K562 (cell line): ENCODE measurements at regions not wholly inside any gene's neighbourhood (a gene's known extent, or its start where the extent isn't known, plus 50 kb on each side); places are given as distances from the start of the nearest gene placed in this dataset.

Experiments used
- ATAC-seq: fragments of 200-7000 bp; cut with Tn5 transposase; 3 replicates; pipeline ENCODE4 v1.9.1; 2020; ENCODE audit warnings: moderate library complexity
- BruUV-seq: library from RNA; stranded (reverse); fragments of 400-500 nt; replicated peaks from 2 replicates; lab custom pipeline; 2021; lab: Mats Ljungman, UMichigan
- CTCF ChIA-PET: fragments of 300-600 bp; formaldehyde crosslinking; extraction: SDS; loops from one replicate; lab custom pipeline; 2021; ENCODE audit warnings: low intra/inter-chr PET ratio; lab: Yijun Ruan, JAX
- POLR2A ChIA-PET: fragments of 300-600, 350-650 bp; sonication (Branson Sonifier 250); formaldehyde crosslinking; extraction: SDS; loops from one replicate; lab custom pipeline; 2021; ENCODE audit warnings: antibody characterized with exemption, inconsistent platforms; lab: Yijun Ruan, JAX
- DNase-seq, 4 experiments: peaks; one replicate each; pipeline versions ENCODE4 v3.0.0 to v3.0.0-alpha.2; 2011 to 2018; ENCODE audit warnings: low spot score in 3 of 4, mixed read lengths in 3 of 4; ENCODE audit errors: extremely low read depth in 1 of 4
- FAIRE-seq: peaks from 2 replicates; lab custom pipeline; 2011; peaks lifted over from hg19 to GRCh38; lab: Jason Lieb, UNC
- H2AFZ ChIP-seq: 2 replicates; pipeline ENCODE4 v1.6.0; 2011; ENCODE audit warnings: low read depth, low read length, control low read depth, inconsistent platforms
- H3K27ac ChIP-seq: fragments of 200-600 bp; 3 replicates; pipeline ENCODE4 v1.8.0; 2011; ENCODE audit warnings: low read depth, mild to moderate bottlenecking, control low read depth, inconsistent platforms, low read length, moderate library complexity, mixed read lengths; ENCODE audit errors: extremely low read depth
- H3K27me3 ChIP-seq, 2 experiments: fragments of 300-600 bp in 1 of 2; 2 replicates in 1 of 2; 3 replicates in 1 of 2; pipeline versions ENCODE4 v1.6.0 to v1.8.0; 2011; ENCODE audit warnings: inconsistent platforms in 2 of 2, low read length in 2 of 2, mild to moderate bottlenecking in 1 of 2, mixed read lengths in 1 of 2, moderate library complexity in 1 of 2; ENCODE audit not compliant: control insufficient read depth in 2 of 2, insufficient read depth in 2 of 2
- H3K36me3 ChIP-seq: fragments of 300-600 bp; 3 replicates; pipeline ENCODE4 v1.8.0; 2011; ENCODE audit warnings: mild to moderate bottlenecking, low read length, inconsistent platforms; ENCODE audit not compliant: control insufficient read depth, insufficient read depth
- H3K4me1 ChIP-seq, 2 experiments: fragments of 200-600 bp in 1 of 2; replicated peaks in 1 of 2; 2 replicates in 1 of 2; 3 replicates in 1 of 2; pipeline versions ENCODE4 v1.5.1 to v1.8.0; 2011; ENCODE audit warnings: inconsistent platforms in 2 of 2, low read length in 2 of 2, mild to moderate bottlenecking in 1 of 2, mixed read lengths in 1 of 2, moderate library complexity in 1 of 2; ENCODE audit not compliant: control insufficient read depth in 2 of 2, insufficient read depth in 2 of 2
- H3K4me2 ChIP-seq: 2 replicates; pipeline ENCODE4 v1.6.1; 2011; ENCODE audit warnings: low read length, control low read depth, inconsistent platforms, mixed read lengths; ENCODE audit not compliant: insufficient read depth
- H3K4me3 ChIP-seq: fragments of 200-600 bp; sonication (generic), shearing (Covaris generic); 2 replicates; pipeline ENCODE4 v1.5.1; 2016; ENCODE audit warnings: control low read depth, inconsistent platforms
- H3K79me2 ChIP-seq: fragments of 200-600 bp; 3 replicates; pipeline ENCODE4 v1.8.0; 2011; ENCODE audit warnings: low read length, inconsistent platforms; ENCODE audit not compliant: control insufficient read depth, insufficient read depth
- H3K9ac ChIP-seq, 2 experiments: 2 replicates each; pipeline versions ENCODE4 v1.6.0 to v1.6.1; 2011; ENCODE audit warnings: low read depth in 2 of 2, low read length in 2 of 2, control low read depth in 1 of 2, inconsistent platforms in 1 of 2, mild to moderate bottlenecking in 1 of 2, mixed read lengths in 1 of 2; ENCODE audit not compliant: insufficient read depth in 1 of 2
- H3K9me1 ChIP-seq: one replicate; pipeline ENCODE4 v1.6.0; 2011; ENCODE audit warnings: inconsistent platforms, mild to moderate bottlenecking, low read length, moderate library complexity; ENCODE audit not compliant: control insufficient read depth, insufficient read depth
- H3K9me3 ChIP-seq: replicated peaks from 2 replicates; pipeline ENCODE4 v1.5.1; 2011; ENCODE audit warnings: low read depth, low read length, inconsistent platforms; ENCODE audit not compliant: control insufficient read depth, insufficient read depth
- H4K20me1 ChIP-seq: replicated peaks from 2 replicates; pipeline ENCODE4 v1.6.1; 2011; ENCODE audit warnings: low read length, inconsistent platforms, mixed read lengths; ENCODE audit not compliant: control insufficient read depth, insufficient read depth
- DDX20 ChIP-seq: fragments of 450-650 bp; IDR thresholded peaks from 2 replicates; pipeline ENCODE4 v1.6.1; 2016; ENCODE audit warnings: missing genetic modification characterization, low read depth, mild to moderate bottlenecking, missing compliant biosample characterization, moderate library complexity
- EGR1 ChIP-seq: fragments of 450-650 bp; conservative IDR thresholded peaks from 2 replicates; pipeline ENCODE4 v1.6.1; 2017; ENCODE audit warnings: mild to moderate bottlenecking
- ELF1 ChIP-seq: fragments of 200-800 bp; sonication (Bioruptor generic); IDR thresholded peaks from 2 replicates; pipeline ENCODE4 v1.6.1; 2016; ENCODE audit warnings: missing genetic modification characterization, missing compliant biosample characterization
- FOXJ2 ChIP-seq: fragments of 200-800 bp; sonication (Bioruptor generic); IDR thresholded peaks from 2 replicates; pipeline ENCODE4 v1.6.1; 2016; ENCODE audit warnings: missing genetic modification characterization, missing compliant biosample characterization
- GABPB1 ChIP-seq: sonication (generic); formaldehyde crosslinking; IDR thresholded peaks from 2 replicates; pipeline ENCODE4 v1.8.0; 2022; ENCODE audit warnings: mild to moderate bottlenecking, missing genetic modification reagents
- HDAC2 ChIP-seq: fragments of 450-650 bp; IDR thresholded peaks from 2 replicates; pipeline ENCODE4 v1.6.1; 2016; ENCODE audit warnings: mild to moderate bottlenecking
- MEF2A ChIP-seq: IDR thresholded peaks from 2 replicates; pipeline ENCODE4 v1.6.1; 2011; ENCODE audit warnings: low read depth, mild to moderate bottlenecking, low read length, moderate library complexity; ENCODE audit not compliant: control insufficient read depth
- MIER1 ChIP-seq: fragments of 450-650 bp; IDR thresholded peaks from 2 replicates; pipeline ENCODE4 v1.6.1; 2016; ENCODE audit warnings: antibody characterized with exemption, mild to moderate bottlenecking, low read depth
- RUNX1 ChIP-seq: sonication (generic); IDR thresholded peaks from 2 replicates; pipeline ENCODE4 v1.6.1; 2016; ENCODE audit warnings: antibody characterized with exemption, low read depth
- ZNF121 ChIP-seq: sonication (generic); formaldehyde crosslinking; conservative IDR thresholded peaks from 2 replicates; pipeline ENCODE4 v1.8.0; 2022; ENCODE audit warnings: missing genetic modification reagents
- ZNF165 ChIP-seq: fragments of 250-450 bp; sonication (Bioruptor Pico); IDR thresholded peaks from 2 replicates; pipeline ENCODE4 v1.4.0; 2020; ENCODE audit warnings: borderline replicate concordance
- ZNF217 ChIP-seq: sonication (generic); formaldehyde crosslinking; IDR thresholded peaks from 2 replicates; pipeline ENCODE4 v1.8.0; 2022; ENCODE audit warnings: mild to moderate bottlenecking, missing genetic modification reagents
- ZNF695 ChIP-seq: fragments of 450-650 bp; formaldehyde crosslinking; IDR thresholded peaks from 2 replicates; pipeline ENCODE4 v1.4.0; 2020; ENCODE audit warnings: mild to moderate bottlenecking, moderate library complexity
- ZNF76 ChIP-seq: fragments of 250-450 bp; sonication (Bioruptor Pico); IDR thresholded peaks from 2 replicates; pipeline ENCODE4 v1.4.0; 2020; ENCODE audit warnings: mild to moderate bottlenecking, moderate library complexity, borderline replicate concordance
- WGBS: fragments of 100-300 bp; shearing (Covaris generic); methylation state at CpG from one replicate; pipeline ENCODE4 v1.1.6; 2016; ENCODE audit warnings: low coverage, mixed read lengths; ENCODE audit not compliant: insufficient coverage; ENCODE audit errors: missing lambda C conversion rate; 5-methylcytosine and 5-hydroxymethylcytosine counted together
- in situ Hi-C: fragments of 300-500 bp; cut with MboI; formaldehyde crosslinking; loops from 4 replicates; pipeline ENCODE4 v1.15.0; 2018; ENCODE audit warnings: inconsistent platforms, mixed read lengths
- intact Hi-C: fragments of 100-400 bp; cut with micrococcal nuclease; formaldehyde crosslinking; loops from 2 replicates; pipeline ENCODE4 v1.14.2; 2022
- TF ChIP-seq, protein P1 (sequence below): fragments of 450-650 bp; IDR thresholded peaks from 2 replicates; pipeline ENCODE4 v1.7.0; 2016; ENCODE audit warnings: borderline replicate concordance
- TF ChIP-seq, protein P2 (sequence below): fragments of 450-650 bp; IDR thresholded peaks from 2 replicates; pipeline ENCODE4 v1.6.1; 2016; ENCODE audit warnings: antibody characterized with exemption

DNA sequence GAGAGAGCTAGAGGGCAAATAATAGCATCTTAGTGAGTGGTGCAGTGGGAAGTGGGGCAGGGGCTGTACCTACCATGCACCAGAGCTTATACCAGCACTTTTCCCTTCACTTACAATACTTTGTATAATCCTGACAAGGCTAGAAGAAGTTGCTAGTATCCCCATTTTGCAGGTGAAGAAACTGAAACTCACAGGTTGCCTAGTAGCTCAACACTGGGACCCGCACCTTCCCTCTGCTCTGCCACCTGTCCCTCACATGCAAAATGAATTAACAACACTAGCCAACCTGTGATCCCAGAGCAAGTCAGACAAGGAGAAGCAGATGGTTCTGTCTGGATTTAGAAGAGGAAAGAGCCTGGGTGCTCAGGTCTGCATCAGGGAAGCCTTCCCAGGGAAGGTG is 510.4 kb downstream of the BUD13 start:
- intact Hi-C loops (no loop called here), in situ Hi-C loops (no loop called here)
- H4K20me1 ChIP-seq = no peaks in the 10 kb centered on the region; the same call in 1 of the 2 replicates
- no peaks in the 10 kb centered on the region for H3K79me2 ChIP-seq
- no peak overlapping the region for H3K27ac ChIP-seq
- ATAC-seq (no peak), FAIRE-seq (no peak), DNase-seq (no peak)
- H3K36me3 ChIP-seq = no peaks in the 10 kb centered on the region
- H3K4me2 ChIP-seq = no peak overlapping the region
- H3K4me1 ChIP-seq = no peaks in the 10 kb centered on the region
- H3K9ac ChIP-seq = no peak overlapping the region
- no peaks in the 10 kb centered on the region for H3K9me1 ChIP-seq
- H3K4me3 ChIP-seq = no peak overlapping the region
- H2AFZ ChIP-seq = no peak overlapping the region
- CTCF ChIA-PET = no interaction called here
- no peak for TF ChIP-seq ZNF217 (CRISPR knock-in tag)
- TF ChIP-seq FOXJ2 (tag) = no peak
- no peak for TF ChIP-seq HDAC2
- TF ChIP-seq ZNF165 (CRISPR knock-in tag) = no peak
- no peak for TF ChIP-seq ZNF76 (CRISPR knock-in tag)
- H3K9me3 ChIP-seq = no peaks in the 10 kb centered on the region
- 0% methylated on average over 1 of the region's 1 CpG for WGBS
- POLR2A ChIA-PET = no interaction called here
- no TSS peak for BruUV-seq
- H3K27me3 ChIP-seq = peaks cover 0 to 5% of the 10 kb centered on the region in 2 experiments; a peak in 1 of 5 replicates

DNA sequence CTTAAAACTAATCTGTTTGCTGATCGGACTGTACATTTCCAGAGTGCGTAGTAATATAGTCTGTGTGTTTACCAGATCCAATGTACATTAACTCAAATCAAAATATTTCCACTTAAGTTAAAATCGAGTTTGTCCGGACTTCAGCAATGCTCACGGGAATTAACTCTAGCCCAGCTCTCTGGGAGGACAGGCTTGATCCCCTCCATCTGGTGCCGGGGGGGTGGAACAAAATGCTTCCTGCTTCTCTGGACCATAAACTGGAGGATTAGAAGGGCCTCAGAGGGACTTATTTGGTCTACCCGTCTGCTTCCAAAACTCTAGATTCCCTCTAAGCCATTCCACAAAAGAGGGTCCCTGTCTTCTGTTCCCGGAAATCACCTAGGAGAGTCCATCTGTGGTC is 511.2 kb downstream of the BUD13 start:
- POLR2A ChIA-PET = no interaction called here
- H3K79me2 ChIP-seq = no peaks in the 10 kb centered on the region
- H2AFZ ChIP-seq = no peak overlapping the region
- no peak overlapping the region for H3K4me3 ChIP-seq
- no peak overlapping the region for H3K4me2 ChIP-seq
- no TSS peak for BruUV-seq
- DNase-seq = no peak
- ATAC-seq = no peak
- no peaks in the 10 kb centered on the region for H3K36me3 ChIP-seq
- CTCF ChIA-PET = no interaction called here
- no peaks in the 10 kb centered on the region; the same call in 1 of the 2 replicates for H4K20me1 ChIP-seq
- no peaks in the 10 kb centered on the region for H3K9me1 ChIP-seq
- no peak overlapping the region for H3K27ac ChIP-seq
- peaks cover 0 to 5% of the 10 kb centered on the region in 2 experiments; a peak in 1 of 5 replicates for H3K27me3 ChIP-seq
- in situ Hi-C loops = no loop called here
- WGBS = 0% methylated on average over 8 of the region's 8 CpGs
- intact Hi-C loops = no loop called here
- no peak overlapping the region for H3K9ac ChIP-seq
- FAIRE-seq = no peak
- no peaks in the 10 kb centered on the region for H3K4me1 ChIP-seq
- no peaks in the 10 kb centered on the region for H3K9me3 ChIP-seq
- TF ChIP-seq DDX20 (tag) (no peak), EGR1 (no peak), GABPB1 (CRISPR knock-in tag) (no peak), RUNX1 (no peak), ZNF217 (CRISPR knock-in tag) (no peak), MEF2A (no peak), ELF1 (tag) (no peak), MIER1 (no peak), ZNF121 (CRISPR knock-in tag) (no peak), ZNF695 (CRISPR knock-in tag) (no peak)
- TF ChIP-seq, protein P1, sequence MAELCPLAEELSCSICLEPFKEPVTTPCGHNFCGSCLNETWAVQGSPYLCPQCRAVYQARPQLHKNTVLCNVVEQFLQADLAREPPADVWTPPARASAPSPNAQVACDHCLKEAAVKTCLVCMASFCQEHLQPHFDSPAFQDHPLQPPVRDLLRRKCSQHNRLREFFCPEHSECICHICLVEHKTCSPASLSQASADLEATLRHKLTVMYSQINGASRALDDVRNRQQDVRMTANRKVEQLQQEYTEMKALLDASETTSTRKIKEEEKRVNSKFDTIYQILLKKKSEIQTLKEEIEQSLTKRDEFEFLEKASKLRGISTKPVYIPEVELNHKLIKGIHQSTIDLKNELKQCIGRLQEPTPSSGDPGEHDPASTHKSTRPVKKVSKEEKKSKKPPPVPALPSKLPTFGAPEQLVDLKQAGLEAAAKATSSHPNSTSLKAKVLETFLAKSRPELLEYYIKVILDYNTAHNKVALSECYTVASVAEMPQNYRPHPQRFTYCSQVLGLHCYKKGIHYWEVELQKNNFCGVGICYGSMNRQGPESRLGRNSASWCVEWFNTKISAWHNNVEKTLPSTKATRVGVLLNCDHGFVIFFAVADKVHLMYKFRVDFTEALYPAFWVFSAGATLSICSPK = no peak
- TF ChIP-seq, protein P2, sequence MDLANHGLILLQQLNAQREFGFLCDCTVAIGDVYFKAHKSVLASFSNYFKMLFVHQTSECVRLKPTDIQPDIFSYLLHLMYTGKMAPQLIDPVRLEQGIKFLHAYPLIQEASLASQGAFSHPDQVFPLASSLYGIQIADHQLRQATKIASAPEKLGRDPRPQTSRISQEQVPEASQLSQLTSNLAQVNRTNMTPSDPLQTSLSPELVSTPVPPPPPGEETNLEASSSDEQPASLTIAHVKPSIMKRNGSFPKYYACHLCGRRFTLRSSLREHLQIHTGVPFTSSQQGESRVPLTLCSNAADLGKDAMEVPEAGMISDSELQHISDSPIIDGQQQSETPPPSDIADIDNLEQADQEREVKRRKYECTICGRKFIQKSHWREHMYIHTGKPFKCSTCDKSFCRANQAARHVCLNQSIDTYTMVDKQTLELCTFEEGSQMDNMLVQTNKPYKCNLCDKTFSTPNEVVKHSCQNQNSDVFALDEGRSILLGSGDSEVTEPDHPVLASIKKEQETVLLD = no peak
